ENCODE measurements at regions not wholly inside any gene's neighbourhood (a gene's known extent, or its start where the extent isn't known, plus 50 kb on each side); places are given as distances from the start of the nearest gene placed in this dataset.

- no peak for TF ChIP-seq E2F6 (IDR thresholded peaks at IDR 0.05)
- TF ChIP-seq TAF7 (optimal IDR thresholded peaks at IDR 0.05; ENCODE audit: borderline replicate concordance, low read depth, low read length), result no peak
- no peak for TF ChIP-seq SIRT6 (IDR thresholded peaks at IDR 0.05; ENCODE audit: low read length)
- TF ChIP-seq CREB1 (IDR thresholded peaks at IDR 0.05), result no peak
- TF ChIP-seq CEBPB (IDR thresholded peaks at IDR 0.05; ENCODE audit: low read depth, low read length), result no peak
- TF ChIP-seq EZH2 (IDR thresholded peaks at IDR 0.05; ENCODE audit: low read depth, low read length, severe bottlenecking), result no peak
- no peak for TF ChIP-seq CHD1 (IDR thresholded peaks at IDR 0.05; ENCODE audit: low read depth, low read length)
- Histone ChIP-seq H4K91ac (replicated peaks; ENCODE audit: insufficient read length, low read length) (no peak overlapping the region), H3K23me2 (ENCODE audit: low read depth, low read length) (no peaks in the 10 kb centered on the region), H3K27ac (ENCODE audit: low read depth, low read length) (no peak overlapping the region), H3K79me2 (ENCODE audit: control insufficient read depth in 1 of 2, insufficient read depth in 2 of 2, low read length in 2 of 2) (no peaks in the 10 kb centered on the region), H2BK15ac (ENCODE audit: low read length) (no peak overlapping the region), H3K18ac (ENCODE audit: extremely low read depth, low read length) (no peak overlapping the region), H4K8ac (ENCODE audit: extremely low read depth, insufficient read depth, low read length) (no peak overlapping the region), H3K27me3 (replicated peaks in 1 of 4; ENCODE audit: control insufficient read depth in 3 of 4, extremely low read depth in 1 of 4, insufficient read depth in 3 of 4, low read length in 3 of 4) (no peaks in the 10 kb centered on the region), H2AK5ac (ENCODE audit: low read depth, low read length) (no peak overlapping the region), H3K23ac (ENCODE audit: insufficient read length) (no peak overlapping the region), H3K14ac (ENCODE audit: insufficient read length) (no peak overlapping the region), H3K4me2 (ENCODE audit: insufficient read depth in 1 of 2, low read depth in 2 of 2, low read length in 2 of 2) (no peak overlapping the region), H2BK12ac (ENCODE audit: low read depth, low read length) (no peak overlapping the region), H2BK120ac (replicated peaks; ENCODE audit: low read depth, low read length) (no peak overlapping the region), H2BK20ac (ENCODE audit: low read length) (no peak overlapping the region), H4K5ac (ENCODE audit: insufficient read length, low read depth, low read length) (no peak overlapping the region), H2BK5ac (ENCODE audit: low read depth, low read length) (no peak overlapping the region), H3K4ac (replicated peaks; ENCODE audit: insufficient read length, low read depth, low read length) (no peak overlapping the region), H3K4me1 (replicated peaks in 1 of 4; ENCODE audit: control insufficient read depth in 3 of 4, insufficient read depth in 4 of 4, low read length in 3 of 4) (no peaks in the 10 kb centered on the region), H4K20me1 (replicated peaks in 1 of 2; ENCODE audit: control insufficient read depth in 1 of 2, insufficient read depth in 2 of 2, low read length in 2 of 2) (no peaks in the 10 kb centered on the region), H2AFZ (ENCODE audit: low read length) (no peak overlapping the region), H3K9me3 (ENCODE audit: insufficient read depth in 2 of 2, low read depth in 1 of 2, low read length in 1 of 2) (no peaks in the 10 kb centered on the region), H3K56ac (replicated peaks; ENCODE audit: insufficient read length, low read depth, low read length) (no peak overlapping the region), H3K9ac (replicated peaks in 1 of 4; ENCODE audit: extremely low read depth in 1 of 4, low read depth in 3 of 4, low read length in 3 of 4) (no peak overlapping the region), H3K79me1 (ENCODE audit: low read depth, low read length) (no peaks in the 10 kb centered on the region), H3K36me3 (ENCODE audit: control insufficient read depth in 2 of 4, insufficient read depth in 4 of 4, low read length in 3 of 4) (no peaks in the 10 kb centered on the region), H3K4me3 (ENCODE audit: extremely low read depth in 1 of 4, insufficient read depth in 2 of 4, low read depth in 3 of 4, low read length in 4 of 4) (no peak overlapping the region)
- ChIA-PET POLR2A (ENCODE audit: partially characterized antibody) (no interaction called here), CTCF (ENCODE audit: partially characterized antibody) (no interaction called here)
- no peak for DNase-seq (ENCODE audit: low read depth in 1 of 2, low spot score in 2 of 2)
- 71% methylated on average over 1 of the region's 1 CpG; no CpG with 5 or more reads in 1 of the 2 experiments for WGBS, 2 experiments (ENCODE audit: extremely low coverage in 1 of 2, insufficient coverage in 1 of 2, insufficient read length in 1 of 2, insufficient replicate concordance in 2 of 2, low coverage in 1 of 2, low lambda C conversion rate in 2 of 2, missing lambda C conversion rate in 1 of 2)
- FAIRE-seq, result no peak
These were observed 1064.5 kb downstream of the ZPLD1 start for GRCh38 chr3:103499132-103499900.
